Endothelial cell (in vitro differentiated cells): ENCODE measurements at regions not wholly inside any gene's neighbourhood (a gene's known extent, or its start where the extent isn't known, plus 50 kb on each side); places are given as distances from the start of the nearest gene placed in this dataset.

ENCODE experiments used
- DNase-seq: peaks from one replicate; pipeline ENCODE4 v3.0.0; 2021; ENCODE audit warnings: low spot score
- H3K27ac Mint-ChIP-seq: one replicate; pipeline ENCODE4 v1.8.0; 2021; ENCODE audit warnings: mixed read lengths, inconsistent platforms; ENCODE audit not compliant: unreplicated experiment
- H3K27me3 Mint-ChIP-seq: one replicate; pipeline ENCODE4 v1.8.0; 2021; ENCODE audit warnings: mild to moderate bottlenecking, moderate library complexity, mixed read lengths, inconsistent platforms; ENCODE audit not compliant: unreplicated experiment
- H3K36me3 Mint-ChIP-seq: one replicate; pipeline ENCODE4 v1.8.0; 2021; ENCODE audit warnings: mild to moderate bottlenecking, low read depth, mixed read lengths, inconsistent platforms; ENCODE audit not compliant: unreplicated experiment
- H3K4me1 Mint-ChIP-seq: one replicate; pipeline ENCODE4 v1.8.0; 2021; ENCODE audit warnings: mild to moderate bottlenecking, mixed read lengths, inconsistent platforms; ENCODE audit not compliant: unreplicated experiment
- H3K4me3 Mint-ChIP-seq: one replicate; pipeline ENCODE4 v1.8.0; 2021; ENCODE audit warnings: mild to moderate bottlenecking, mixed read lengths, inconsistent platforms; ENCODE audit not compliant: unreplicated experiment
- H3K9me3 Mint-ChIP-seq: one replicate; pipeline ENCODE4 v1.8.0; 2021; ENCODE audit warnings: mixed read lengths, inconsistent platforms; ENCODE audit not compliant: unreplicated experiment
- CTCF ChIP-seq: fragments of 200-600 bp; sonication (generic); IDR thresholded peaks from one replicate; pipeline ENCODE4 v1.5.0; 2021; ENCODE audit warnings: antibody characterized with exemption; ENCODE audit not compliant: unreplicated experiment

- no peaks in the 10 kb centered on the region for H3K36me3 Mint-ChIP-seq
- no peak overlapping the region for H3K27ac Mint-ChIP-seq
- no peak for DNase-seq
- H3K27me3 Mint-ChIP-seq = peaks cover 4% of the 10 kb centered on the region
- no peaks in the 10 kb centered on the region for H3K9me3 Mint-ChIP-seq
- no peak for TF ChIP-seq CTCF
- H3K4me1 Mint-ChIP-seq = peaks cover 7% of the 10 kb centered on the region
- H3K4me3 Mint-ChIP-seq = no peak overlapping the region
Measured at GRCh38 chr20:48202334-48203113, 417.2 kb upstream of the SULF2 start.

GRCh38 chr20:48201885-48202284, 416.6 kb upstream of the SULF2 start:
- peaks cover 5% of the 10 kb centered on the region for H3K27me3 Mint-ChIP-seq
- no peaks in the 10 kb centered on the region for H3K9me3 Mint-ChIP-seq
- no peak overlapping the region for H3K27ac Mint-ChIP-seq
- no peak overlapping the region for H3K4me3 Mint-ChIP-seq
- peaks cover 7% of the 10 kb centered on the region for H3K4me1 Mint-ChIP-seq
- H3K36me3 Mint-ChIP-seq = no peaks in the 10 kb centered on the region
- DNase-seq = no peak
- TF ChIP-seq CTCF = no peak

GRCh38 chr20:48201188-48201587, 415.9 kb upstream of the SULF2 start:
- H3K4me3 Mint-ChIP-seq = no peak overlapping the region
- no peak overlapping the region for H3K27ac Mint-ChIP-seq
- no peaks in the 10 kb centered on the region for H3K36me3 Mint-ChIP-seq
- no peak for TF ChIP-seq CTCF
- H3K27me3 Mint-ChIP-seq = peaks cover 5% of the 10 kb centered on the region
- no peaks in the 10 kb centered on the region for H3K9me3 Mint-ChIP-seq
- H3K4me1 Mint-ChIP-seq = peaks cover 7% of the 10 kb centered on the region
- DNase-seq = no peak

GRCh38 chr20:48198929-48199451, 413.7 kb upstream of the SULF2 start:
- Mint-ChIP-seq H3K27me3 (peaks cover 11% of the 10 kb centered on the region), H3K4me1 (peaks cover 7% of the 10 kb centered on the region), H3K9me3 (no peaks in the 10 kb centered on the region), H3K4me3 (no peak overlapping the region), H3K27ac (no peak overlapping the region), H3K36me3 (no peaks in the 10 kb centered on the region)
- no peak for TF ChIP-seq CTCF
- DNase-seq = no peak

GRCh38 chr20:48197066-48197465, 411.8 kb upstream of the SULF2 start:
- H3K4me1 Mint-ChIP-seq = no peaks in the 10 kb centered on the region
- no peaks in the 10 kb centered on the region for H3K36me3 Mint-ChIP-seq
- no peaks in the 10 kb centered on the region for H3K9me3 Mint-ChIP-seq
- TF ChIP-seq CTCF = no peak
- H3K27me3 Mint-ChIP-seq = peaks cover 13% of the 10 kb centered on the region
- no peak overlapping the region for H3K4me3 Mint-ChIP-seq
- H3K27ac Mint-ChIP-seq = no peak overlapping the region
- DNase-seq = no peak
